Right atrium auricular region (tissue), 2 donors: ENCODE measurements at regions not wholly inside any gene's neighbourhood (a gene's known extent, or its start where the extent isn't known, plus 50 kb on each side); places are given as distances from the start of the nearest gene placed in this dataset.

Experiments
- DNase-seq: peaks from one replicate; pipeline ENCODE4 v3.0.0-alpha.2; 2019; ENCODE audit warnings: low spot score
- H3K27ac ChIP-seq, 2 donors: fragments of 200-600 bp; sonication (generic); 1 replicate in 1 of 2; 2 replicates in 1 of 2; pipeline ENCODE4 v1.5.1; 2016 to 2019
- H3K27me3 ChIP-seq, 2 donors: fragments of 200-600 bp; sonication (generic); one replicate each; pipeline versions ENCODE4 v1.5.1 to v1.6.0; 2017 to 2019
- H3K36me3 ChIP-seq: fragments of 200-600 bp; sonication (generic); one replicate; pipeline ENCODE4 v1.5.1; 2016
- H3K4me1 ChIP-seq, 2 donors: fragments of 200-600 bp; sonication (generic); one replicate each; pipeline versions ENCODE4 v1.5.1 to v1.6.0; 2017 to 2019
- H3K4me3 ChIP-seq, 2 donors: fragments of 200-600 bp; sonication (generic); 1 replicate in 1 of 2; 2 replicates in 1 of 2; pipeline ENCODE4 v1.5.1; 2017 to 2019; ENCODE audit warnings: mild to moderate bottlenecking in 1 of 2, moderate library complexity in 1 of 2
- H3K9me3 ChIP-seq, 2 donors: fragments of 200-600 bp; sonication (generic); one replicate each; pipeline ENCODE4 v1.5.1; 2019
- TF ChIP-seq, protein P1 (sequence below), 2 donors: fragments of 200-600 bp; sonication (generic); IDR thresholded peaks; one replicate each; pipeline ENCODE4 v1.5.1; 2019; ENCODE audit warnings: antibody characterized with exemption in 2 of 2

DNA sequence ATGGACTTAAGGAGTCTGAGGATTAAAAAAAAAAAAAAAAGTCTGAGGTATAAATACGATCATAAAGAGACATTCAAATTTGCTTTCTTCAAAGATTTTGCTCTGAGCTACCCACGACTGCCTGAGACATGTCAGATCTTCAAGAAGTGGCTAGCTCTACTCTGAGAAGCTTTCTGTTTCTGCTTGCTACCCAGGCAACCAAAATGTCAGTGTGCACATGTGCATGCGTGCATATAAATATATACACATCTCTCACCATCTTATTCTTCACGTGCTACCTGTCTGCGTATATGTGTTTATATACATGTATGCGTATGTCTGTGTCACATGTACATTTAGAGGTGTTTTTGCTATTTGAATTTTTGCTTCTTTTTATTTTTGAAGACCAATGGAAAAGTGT is 299.6 kb upstream of the STXBP5 start:
- no peak for DNase-seq
- H3K4me1 ChIP-seq, result peaks cover 0 to 10% of the 10 kb centered on the region in 2 donors
- H3K27me3 ChIP-seq, result no peaks in the 10 kb centered on the region
- H3K27ac ChIP-seq, result no peak overlapping the region
- no peak overlapping the region for H3K4me3 ChIP-seq
- no peaks in the 10 kb centered on the region for H3K9me3 ChIP-seq
- TF ChIP-seq, protein P1, sequence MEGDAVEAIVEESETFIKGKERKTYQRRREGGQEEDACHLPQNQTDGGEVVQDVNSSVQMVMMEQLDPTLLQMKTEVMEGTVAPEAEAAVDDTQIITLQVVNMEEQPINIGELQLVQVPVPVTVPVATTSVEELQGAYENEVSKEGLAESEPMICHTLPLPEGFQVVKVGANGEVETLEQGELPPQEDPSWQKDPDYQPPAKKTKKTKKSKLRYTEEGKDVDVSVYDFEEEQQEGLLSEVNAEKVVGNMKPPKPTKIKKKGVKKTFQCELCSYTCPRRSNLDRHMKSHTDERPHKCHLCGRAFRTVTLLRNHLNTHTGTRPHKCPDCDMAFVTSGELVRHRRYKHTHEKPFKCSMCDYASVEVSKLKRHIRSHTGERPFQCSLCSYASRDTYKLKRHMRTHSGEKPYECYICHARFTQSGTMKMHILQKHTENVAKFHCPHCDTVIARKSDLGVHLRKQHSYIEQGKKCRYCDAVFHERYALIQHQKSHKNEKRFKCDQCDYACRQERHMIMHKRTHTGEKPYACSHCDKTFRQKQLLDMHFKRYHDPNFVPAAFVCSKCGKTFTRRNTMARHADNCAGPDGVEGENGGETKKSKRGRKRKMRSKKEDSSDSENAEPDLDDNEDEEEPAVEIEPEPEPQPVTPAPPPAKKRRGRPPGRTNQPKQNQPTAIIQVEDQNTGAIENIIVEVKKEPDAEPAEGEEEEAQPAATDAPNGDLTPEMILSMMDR (IDR thresholded peaks at IDR 0.05), result no peak
- H3K36me3 ChIP-seq, result no peaks in the 10 kb centered on the region

GRCh38 chr6:146905181-146905704 is 299.0 kb upstream of the STXBP5 start:
- H3K4me1 ChIP-seq, result peaks cover 0 to 10% of the 10 kb centered on the region in 2 donors
- TF ChIP-seq, protein P1 (IDR thresholded peaks at IDR 0.05), result no peak
- no peak overlapping the region for H3K4me3 ChIP-seq
- H3K36me3 ChIP-seq, result no peaks in the 10 kb centered on the region
- H3K9me3 ChIP-seq, result no peaks in the 10 kb centered on the region
- no peak for DNase-seq
- no peaks in the 10 kb centered on the region for H3K27me3 ChIP-seq
- H3K27ac ChIP-seq, result no peak overlapping the region

DNA sequence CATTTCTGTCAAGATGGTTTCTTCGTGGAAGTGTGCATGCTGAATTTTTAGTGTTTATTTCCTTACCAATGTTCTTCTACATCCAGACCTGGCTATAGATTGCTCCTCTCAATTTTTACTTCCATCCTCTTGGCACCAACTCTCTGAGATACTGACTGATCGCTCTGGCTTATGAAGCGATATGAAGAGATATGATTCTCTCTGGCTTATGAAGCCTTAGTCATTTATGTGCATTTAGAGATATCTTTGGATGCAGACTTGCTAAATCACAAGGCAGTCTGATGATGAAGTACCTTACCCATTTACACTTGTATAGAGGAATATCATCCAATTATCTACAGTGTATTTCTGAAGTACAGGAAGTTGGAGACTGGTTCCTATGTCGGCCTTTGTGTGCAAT is 295.4 kb upstream of the STXBP5 start:
- Histone ChIP-seq H3K4me1 (no peaks in the 10 kb centered on the region), H3K27me3 (no peaks in the 10 kb centered on the region), H3K27ac (no peak overlapping the region), H3K4me3 (no peak overlapping the region), H3K36me3 (no peaks in the 10 kb centered on the region), H3K9me3 (no peaks in the 10 kb centered on the region)
- no peak for DNase-seq
- TF ChIP-seq, protein P1 (IDR thresholded peaks at IDR 0.05), result no peak

DNA sequence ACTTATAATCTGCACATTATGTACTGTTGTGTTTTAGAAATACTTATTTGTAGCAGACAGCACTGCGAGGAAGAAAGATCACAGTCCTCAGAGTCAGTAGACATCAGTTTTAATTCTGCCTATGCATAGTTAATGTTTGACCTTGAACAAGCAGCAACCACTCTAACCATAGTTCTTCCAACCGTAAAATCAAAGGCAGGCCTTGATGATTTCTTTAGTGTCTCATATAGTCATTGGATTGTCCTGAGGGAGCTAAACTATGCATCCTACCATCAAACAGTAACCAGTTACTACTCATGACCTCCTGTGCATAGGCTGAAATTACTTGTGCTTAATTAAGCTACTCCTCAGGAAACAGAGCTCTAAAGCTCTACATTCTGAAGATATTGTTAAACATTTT is 294.8 kb upstream of the STXBP5 start:
- no peak overlapping the region for H3K4me3 ChIP-seq
- no peak overlapping the region for H3K27ac ChIP-seq
- no peaks in the 10 kb centered on the region for H3K9me3 ChIP-seq
- H3K27me3 ChIP-seq, result no peaks in the 10 kb centered on the region
- no peaks in the 10 kb centered on the region for H3K36me3 ChIP-seq
- no peak for DNase-seq
- TF ChIP-seq, protein P1 (IDR thresholded peaks at IDR 0.05), result no peak
- H3K4me1 ChIP-seq, result peaks cover 0 to 2% of the 10 kb centered on the region in 2 donors

DNA sequence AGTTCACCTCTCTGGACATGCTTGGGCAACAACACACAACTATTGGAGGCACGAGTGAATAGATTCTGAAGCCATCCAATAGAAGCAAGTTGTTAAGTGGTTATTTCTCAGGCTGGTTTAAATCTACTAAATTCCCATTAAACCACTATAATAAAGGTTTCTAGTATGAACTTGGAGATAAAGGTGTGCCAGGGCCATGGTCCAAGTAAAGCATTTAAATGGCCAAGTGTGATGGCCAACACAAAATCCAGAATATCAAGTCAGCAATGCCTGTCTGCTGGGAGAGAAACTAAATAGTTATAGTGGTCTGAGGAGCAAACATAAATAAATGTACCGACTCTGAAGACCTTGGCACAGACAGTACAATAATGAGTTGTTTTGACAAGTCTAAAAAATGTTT is 294.3 kb upstream of the STXBP5 start:
- no peak overlapping the region for H3K27ac ChIP-seq
- H3K27me3 ChIP-seq, result no peaks in the 10 kb centered on the region
- no peaks in the 10 kb centered on the region for H3K36me3 ChIP-seq
- no peak for DNase-seq
- peaks cover 0 to 8% of the 10 kb centered on the region in 2 donors for H3K4me1 ChIP-seq
- H3K9me3 ChIP-seq, result no peaks in the 10 kb centered on the region
- TF ChIP-seq, protein P1 (IDR thresholded peaks at IDR 0.05), result no peak
- no peak overlapping the region for H3K4me3 ChIP-seq

DNA sequence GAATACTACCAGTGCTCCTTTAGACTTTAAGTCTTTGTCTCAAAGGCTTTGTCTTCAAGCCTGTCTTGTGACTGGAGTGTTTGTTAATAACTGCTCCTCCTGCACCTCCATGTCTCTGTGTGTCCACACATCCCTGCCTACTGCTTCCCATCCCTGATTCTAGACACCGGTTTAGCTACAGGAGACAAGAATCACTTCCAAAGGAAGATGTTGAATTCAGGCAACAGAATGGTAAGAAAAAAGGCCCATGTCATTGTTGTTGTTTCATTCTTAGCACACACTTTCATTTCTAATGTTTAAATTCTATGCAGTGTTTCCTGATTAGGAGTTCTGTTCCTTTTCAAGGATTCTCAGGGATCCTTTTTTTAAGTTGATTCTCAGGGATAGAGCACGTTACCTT is 293.6 kb upstream of the STXBP5 start:
- Histone ChIP-seq H3K36me3 (no peaks in the 10 kb centered on the region), H3K4me3 (no peak overlapping the region), H3K27ac (no peak overlapping the region), H3K27me3 (no peaks in the 10 kb centered on the region), H3K9me3 (no peaks in the 10 kb centered on the region), H3K4me1 (peaks cover 0 to 8% of the 10 kb centered on the region in 2 donors)
- no peak for DNase-seq
- TF ChIP-seq, protein P1 (IDR thresholded peaks at IDR 0.05), result no peak
